Epithelial cell of esophagus (primary cell): ENCODE measurements at regions not wholly inside any gene's neighbourhood (a gene's known extent, or its start where the extent isn't known, plus 50 kb on each side); places are given as distances from the start of the nearest gene placed in this dataset.
"Not testable (repeated sequence)": the region's sequence is repeated elsewhere in the genome, so short reads cannot be mapped to it uniquely, and the experiment has no call there.

ENCODE experiments used
- DNase-seq: peaks from one replicate; pipeline ENCODE4 v3.0.0; 2010; ENCODE audit warnings: low read depth
- H3K4me3 ChIP-seq: 2 replicates; pipeline ENCODE4 v1.5.1; 2011; ENCODE audit warnings: mild to moderate bottlenecking, low read length, control low read depth
- CTCF ChIP-seq: IDR thresholded peaks from 2 replicates; pipeline ENCODE4 v1.5.1; 2011; ENCODE audit warnings: low read depth, mild to moderate bottlenecking, low read length, control low read depth, inconsistent platforms; ENCODE audit not compliant: insufficient read depth; ENCODE audit errors: missing control alignments

GRCh38 chr3:4065554-4065953 is 237.6 kb upstream of the SETMAR start:
- no peak for TF ChIP-seq CTCF
- H3K4me3 ChIP-seq, result no peak overlapping the region

GRCh38 chr3:4067893-4068292 is 235.3 kb upstream of the SETMAR start:
- DNase-seq, result no peak
- TF ChIP-seq CTCF, result no peak
- no peak overlapping the region for H3K4me3 ChIP-seq

More at GRCh38 chr3:4065554-4065953, 237.6 kb upstream of the SETMAR start:
- no peak for DNase-seq

GRCh38 chr3:4069796-4070195 is 233.4 kb upstream of the SETMAR start:
- no peak for TF ChIP-seq CTCF
- no peak overlapping the region for H3K4me3 ChIP-seq
- DNase-seq, result no peak

- no peak overlapping the region for H3K4me3 ChIP-seq
- DNase-seq, result no peak
- TF ChIP-seq CTCF, result no peak
Observed at GRCh38 chr3:4071481-4072184, 231.5 kb upstream of the SETMAR start.

- DNase-seq, H3K4me3 ChIP-seq: not testable (repeated sequence)
Observed at GRCh38 chr3:4077278-4077677, 225.9 kb upstream of the SETMAR start.

- TF ChIP-seq CTCF, result no peak
- H3K4me3 ChIP-seq, result no peak overlapping the region
- no peak for DNase-seq
Observed at GRCh38 chr3:4077950-4078349, 225.2 kb upstream of the SETMAR start.

GRCh38 chr3:4078903-4079302 is 224.3 kb upstream of the SETMAR start:
- no peak for TF ChIP-seq CTCF
- no peak overlapping the region for H3K4me3 ChIP-seq
- DNase-seq, result no peak
